ENCODE measurements at regions not wholly inside any gene's neighbourhood (a gene's known extent, or its start where the extent isn't known, plus 50 kb on each side); places are given as distances from the start of the nearest gene placed in this dataset.

DNA sequence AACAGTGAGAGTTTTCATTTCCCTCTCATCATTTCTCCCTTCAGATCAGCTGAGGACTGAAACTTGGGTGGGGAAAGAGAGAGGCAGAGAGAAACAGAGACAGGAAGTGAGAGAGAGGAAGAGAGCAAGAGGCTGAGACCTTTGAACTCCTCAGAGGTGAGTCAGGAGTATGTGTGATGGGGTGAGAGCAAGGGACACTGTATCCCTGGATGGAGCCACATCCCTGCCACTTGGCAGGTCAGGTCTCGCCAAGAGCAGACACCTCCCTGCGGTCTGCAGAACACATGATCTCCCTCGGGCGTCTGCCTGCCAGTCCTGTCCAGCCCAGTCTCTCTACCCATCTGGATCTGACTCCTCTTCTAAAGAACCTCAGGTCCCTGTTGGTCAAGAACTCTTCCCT lies 62.7 kb upstream of the SYNDIG1 start:
- CTCF ChIA-PET, result no interaction called here

DNA sequence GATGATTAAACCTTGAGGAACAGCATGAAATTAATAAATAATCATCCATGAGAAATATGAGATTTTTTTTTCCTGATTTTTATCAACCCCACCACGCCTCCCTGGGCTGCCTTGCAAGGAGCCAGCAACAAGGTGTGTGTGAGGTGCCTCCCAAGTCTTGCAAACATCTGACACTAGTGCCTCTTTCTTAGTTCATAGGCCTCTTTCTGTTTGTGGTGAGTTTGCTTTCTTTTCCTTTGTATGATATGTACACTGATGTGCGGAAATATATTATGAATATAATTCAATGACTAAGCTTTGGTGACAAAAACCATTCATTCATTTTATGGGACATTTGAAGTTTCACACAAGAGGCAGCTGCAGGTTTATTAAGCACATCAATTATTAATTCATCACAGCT lies 63.2 kb upstream of the SYNDIG1 start:
- no peaks in the 10 kb centered on the region for H3K36me3 ChIP-seq (replicated peaks in 1 of 2; ENCODE audit: control extremely low read depth in 1 of 2, control insufficient read depth in 1 of 2, extremely low read depth in 1 of 2, insufficient read depth in 2 of 2, low read length in 1 of 2)
- H3K9ac ChIP-seq (ENCODE audit: low read length), result no peak overlapping the region
- intact Hi-C loops (cut with micrococcal nuclease), result no loop called here
- H3K27ac ChIP-seq (ENCODE audit: low read length in 2 of 2), result no peak overlapping the region
- no peaks in the 10 kb centered on the region for H3K9me3 ChIP-seq (ENCODE audit: control extremely low read depth in 1 of 3, control insufficient read depth in 2 of 3, insufficient read depth in 1 of 3, low read length in 2 of 3)
- H2AFZ ChIP-seq (ENCODE audit: insufficient read depth, low read depth, low read length, poor library complexity, severe bottlenecking), result no peak overlapping the region
- Mint-ChIP-seq H3K4me1 (no peaks in the 10 kb centered on the region), H3K27ac (no peak overlapping the region), H3K4me3 (no peak overlapping the region), H3K27me3 (peaks cover 6% of the 10 kb centered on the region), H3K9me3 (ENCODE audit: insufficient read depth) (no peaks in the 10 kb centered on the region)
- no peaks in the 10 kb centered on the region for H3K27me3 ChIP-seq (replicated peaks in 1 of 4; ENCODE audit: control extremely low read depth in 1 of 4, control insufficient read depth in 3 of 4, insufficient read depth in 4 of 4, low read length in 3 of 4)
- WGBS (ENCODE audit: insufficient coverage), result no CpG with 5 or more reads among the region's 2 CpGs
- no peak for ATAC-seq (ENCODE audit: low read depth)
- H3K4me2 ChIP-seq (replicated peaks; ENCODE audit: low read depth, low read length, poor library complexity, severe bottlenecking), result no peak overlapping the region
- no peak for DNase-seq
- POLR2A ChIA-PET, result no interaction called here
- CTCF ChIA-PET, result no interaction called here
- no peaks in the 10 kb centered on the region for H3K4me1 ChIP-seq (ENCODE audit: control insufficient read depth in 2 of 2, insufficient read depth in 2 of 2, low read length in 2 of 2)
- no peak overlapping the region for H3K4me3 ChIP-seq (ENCODE audit: control extremely low read depth in 1 of 5, extremely low read depth in 1 of 5, insufficient read depth in 1 of 5, low read depth in 2 of 5, low read length in 4 of 5)
- H4K20me1 ChIP-seq (ENCODE audit: control insufficient read depth, insufficient read depth, low read length, poor library complexity, severe bottlenecking), result no peaks in the 10 kb centered on the region
- H3K79me2 ChIP-seq (ENCODE audit: control insufficient read depth, insufficient read depth, low read length), result no peaks in the 10 kb centered on the region
- no peak for TF ChIP-seq EZH2 (IDR thresholded peaks at IDR 0.05; ENCODE audit: borderline replicate concordance, insufficient read depth, low read depth, low read length, poor library complexity, severe bottlenecking)
- TF ChIP-seq, protein P1, sequence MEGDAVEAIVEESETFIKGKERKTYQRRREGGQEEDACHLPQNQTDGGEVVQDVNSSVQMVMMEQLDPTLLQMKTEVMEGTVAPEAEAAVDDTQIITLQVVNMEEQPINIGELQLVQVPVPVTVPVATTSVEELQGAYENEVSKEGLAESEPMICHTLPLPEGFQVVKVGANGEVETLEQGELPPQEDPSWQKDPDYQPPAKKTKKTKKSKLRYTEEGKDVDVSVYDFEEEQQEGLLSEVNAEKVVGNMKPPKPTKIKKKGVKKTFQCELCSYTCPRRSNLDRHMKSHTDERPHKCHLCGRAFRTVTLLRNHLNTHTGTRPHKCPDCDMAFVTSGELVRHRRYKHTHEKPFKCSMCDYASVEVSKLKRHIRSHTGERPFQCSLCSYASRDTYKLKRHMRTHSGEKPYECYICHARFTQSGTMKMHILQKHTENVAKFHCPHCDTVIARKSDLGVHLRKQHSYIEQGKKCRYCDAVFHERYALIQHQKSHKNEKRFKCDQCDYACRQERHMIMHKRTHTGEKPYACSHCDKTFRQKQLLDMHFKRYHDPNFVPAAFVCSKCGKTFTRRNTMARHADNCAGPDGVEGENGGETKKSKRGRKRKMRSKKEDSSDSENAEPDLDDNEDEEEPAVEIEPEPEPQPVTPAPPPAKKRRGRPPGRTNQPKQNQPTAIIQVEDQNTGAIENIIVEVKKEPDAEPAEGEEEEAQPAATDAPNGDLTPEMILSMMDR (IDR thresholded peaks at IDR 0.05), result no peak

More for the DNA sequence above, 62.7 kb upstream of the SYNDIG1 start:
- Mint-ChIP-seq H3K4me3 (no peak overlapping the region), H3K4me1 (no peaks in the 10 kb centered on the region), H3K9me3 (ENCODE audit: insufficient read depth) (no peaks in the 10 kb centered on the region), H3K27ac (no peak overlapping the region), H3K27me3 (peaks cover 6% of the 10 kb centered on the region)
- TF ChIP-seq, protein P1 (IDR thresholded peaks at IDR 0.05), result no peak
- no peak for TF ChIP-seq EZH2 (IDR thresholded peaks at IDR 0.05; ENCODE audit: borderline replicate concordance, insufficient read depth, low read depth, low read length, poor library complexity, severe bottlenecking)
- ATAC-seq (ENCODE audit: low read depth), result no peak
- POLR2A ChIA-PET, result no interaction called here
- Histone ChIP-seq H2AFZ (ENCODE audit: insufficient read depth, low read depth, low read length, poor library complexity, severe bottlenecking) (no peak overlapping the region), H4K20me1 (ENCODE audit: control insufficient read depth, insufficient read depth, low read length, poor library complexity, severe bottlenecking) (no peaks in the 10 kb centered on the region), H3K4me1 (ENCODE audit: control insufficient read depth in 2 of 2, insufficient read depth in 2 of 2, low read length in 2 of 2) (no peaks in the 10 kb centered on the region), H3K79me2 (ENCODE audit: control insufficient read depth, insufficient read depth, low read length) (no peaks in the 10 kb centered on the region), H3K9me3 (ENCODE audit: control extremely low read depth in 1 of 3, control insufficient read depth in 2 of 3, insufficient read depth in 1 of 3, low read length in 2 of 3) (no peaks in the 10 kb centered on the region), H3K36me3 (replicated peaks in 1 of 2; ENCODE audit: control extremely low read depth in 1 of 2, control insufficient read depth in 1 of 2, extremely low read depth in 1 of 2, insufficient read depth in 2 of 2, low read length in 1 of 2) (no peaks in the 10 kb centered on the region), H3K27ac (ENCODE audit: low read length in 2 of 2) (no peak overlapping the region), H3K27me3 (replicated peaks in 1 of 4; ENCODE audit: control extremely low read depth in 1 of 4, control insufficient read depth in 3 of 4, insufficient read depth in 4 of 4, low read length in 3 of 4) (no peaks in the 10 kb centered on the region), H3K4me2 (replicated peaks; ENCODE audit: low read depth, low read length, poor library complexity, severe bottlenecking) (no peak overlapping the region), H3K9ac (ENCODE audit: low read length) (no peak overlapping the region), H3K4me3 (ENCODE audit: control extremely low read depth in 1 of 5, extremely low read depth in 1 of 5, insufficient read depth in 1 of 5, low read depth in 2 of 5, low read length in 4 of 5) (no peak overlapping the region)
- intact Hi-C loops (cut with micrococcal nuclease), result no loop called here
- 85% methylated on average over 2 of the region's 4 CpGs for WGBS (ENCODE audit: insufficient coverage)
- DNase-seq, result no peak
